GM10266 (cell line): ENCODE measurements at regions not wholly inside any gene's neighbourhood (a gene's known extent, or its start where the extent isn't known, plus 50 kb on each side); places are given as distances from the start of the nearest gene placed in this dataset.

Source experiments
- DNase-seq: peaks from one replicate; pipeline ENCODE4 v3.0.0; 2012; ENCODE audit errors: extremely low spot score
- CTCF ChIP-seq: IDR thresholded peaks from 2 replicates; pipeline ENCODE4 v1.5.1; 2012; ENCODE audit warnings: mild to moderate bottlenecking, low read depth; ENCODE audit not compliant: control insufficient read depth, insufficient read depth; ENCODE audit errors: missing control alignments

- no peak for DNase-seq
- TF ChIP-seq CTCF: no peak
These were observed 85.9 kb upstream of the TRIM24 start for GRCh38 chr7:138374119-138374693.

GRCh38 chr7:138377306-138377705, 82.8 kb upstream of the TRIM24 start:
- no peak for TF ChIP-seq CTCF
- DNase-seq: no peak

- no peak for DNase-seq
- no peak for TF ChIP-seq CTCF
These were observed 81.1 kb upstream of the TRIM24 start for GRCh38 chr7:138378741-138379559.

GRCh38 chr7:138382862-138383565, 77.0 kb upstream of the TRIM24 start:
- DNase-seq: no peak
- no peak for TF ChIP-seq CTCF

- DNase-seq: no peak
- no peak for TF ChIP-seq CTCF
These were observed 73.2 kb upstream of the TRIM24 start for GRCh38 chr7:138386821-138387220.

GRCh38 chr7:138387755-138388475, 72.1 kb upstream of the TRIM24 start:
- DNase-seq: no peak
- TF ChIP-seq CTCF: no peak
